ENCODE measurements at regions not wholly inside any gene's neighbourhood (a gene's known extent, or its start where the extent isn't known, plus 50 kb on each side); places are given as distances from the start of the nearest gene placed in this dataset.

- TF ChIP-seq, protein P1, sequence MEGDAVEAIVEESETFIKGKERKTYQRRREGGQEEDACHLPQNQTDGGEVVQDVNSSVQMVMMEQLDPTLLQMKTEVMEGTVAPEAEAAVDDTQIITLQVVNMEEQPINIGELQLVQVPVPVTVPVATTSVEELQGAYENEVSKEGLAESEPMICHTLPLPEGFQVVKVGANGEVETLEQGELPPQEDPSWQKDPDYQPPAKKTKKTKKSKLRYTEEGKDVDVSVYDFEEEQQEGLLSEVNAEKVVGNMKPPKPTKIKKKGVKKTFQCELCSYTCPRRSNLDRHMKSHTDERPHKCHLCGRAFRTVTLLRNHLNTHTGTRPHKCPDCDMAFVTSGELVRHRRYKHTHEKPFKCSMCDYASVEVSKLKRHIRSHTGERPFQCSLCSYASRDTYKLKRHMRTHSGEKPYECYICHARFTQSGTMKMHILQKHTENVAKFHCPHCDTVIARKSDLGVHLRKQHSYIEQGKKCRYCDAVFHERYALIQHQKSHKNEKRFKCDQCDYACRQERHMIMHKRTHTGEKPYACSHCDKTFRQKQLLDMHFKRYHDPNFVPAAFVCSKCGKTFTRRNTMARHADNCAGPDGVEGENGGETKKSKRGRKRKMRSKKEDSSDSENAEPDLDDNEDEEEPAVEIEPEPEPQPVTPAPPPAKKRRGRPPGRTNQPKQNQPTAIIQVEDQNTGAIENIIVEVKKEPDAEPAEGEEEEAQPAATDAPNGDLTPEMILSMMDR (IDR thresholded peaks at IDR 0.05) = no peak
- TF ChIP-seq POLR2A (IDR thresholded peaks at IDR 0.05) = no peak
Observed at GRCh38 chr7:65238785-65239184, 134.9 kb upstream of the ZNF92 start.

Data from body of pancreas (tissue), 4 donors.